Right cardiac atrium (tissue), 5 donors: ENCODE measurements at regions not wholly inside any gene's neighbourhood (a gene's known extent, or its start where the extent isn't known, plus 50 kb on each side); places are given as distances from the start of the nearest gene placed in this dataset.

Source experiments
- ATAC-seq, 2 donors: fragments of 200-7000 bp; cut with Tn5 transposase; one replicate each; pipeline versions ENCODE4 v1.8.0 to v1.9.1; 2020; ENCODE audit warnings: moderate library complexity in 2 of 2, mild to moderate bottlenecking in 1 of 2
- DNase-seq, 3 donors: peaks; one replicate each; pipeline ENCODE4 v3.0.0-alpha.2; 2020
- H3K27ac ChIP-seq: one replicate; pipeline ENCODE4 v1.5.1; 2013; ENCODE audit warnings: mild to moderate bottlenecking, low read length, control low read depth, moderate library complexity
- H3K27me3 ChIP-seq: one replicate; pipeline ENCODE4 v1.6.1; 2013; ENCODE audit not compliant: control insufficient read depth, insufficient read depth
- H3K4me1 ChIP-seq: one replicate; pipeline ENCODE4 v1.6.1; 2013; ENCODE audit warnings: low read length; ENCODE audit not compliant: control insufficient read depth, insufficient read depth
- H3K4me3 ChIP-seq: one replicate; pipeline ENCODE4 v1.5.1; 2013; ENCODE audit warnings: low read length, control low read depth
- H3K9me3 ChIP-seq: one replicate; pipeline ENCODE4 v1.6.1; 2013; ENCODE audit warnings: low read length; ENCODE audit not compliant: control insufficient read depth
- WGBS: extraction: QIAGEN DNeasy Blood & Tissue Kit; methylation state at CpG from one replicate; pipeline ENCODE4 v1.1.7; 2013; 5-methylcytosine and 5-hydroxymethylcytosine counted together
- intact Hi-C, 4 donors: fragments of 100-400 bp; cut with DNase I; formaldehyde crosslinking; loops; one replicate each; pipeline versions ENCODE4 v1.11.0 to v1.14.0; 2022 to 2023
- donor health status: healthy with polysubstance abuse.
- donor health status: DM: no; HTN: yes; CAD: no.
- donor health status: DM: no; HTN: no; CAD: no.
- donor health status: DM: no; HTN: yes; CAD: no; lungs with severe emphysema.
- donor health status: DM: yes; HTN: yes; CAD: no.

GRCh38 chr5:88666761-88667495, 216.1 kb downstream of the MEF2C start:
- DNase-seq (no peak), ATAC-seq (no peak)
- H3K27me3 ChIP-seq, result peaks cover 22% of the 10 kb centered on the region
- H3K9me3 ChIP-seq, result no peaks in the 10 kb centered on the region
- H3K4me3 ChIP-seq, result peak overlapping the region; percentile 66
- H3K27ac ChIP-seq, result no peak overlapping the region
- WGBS, result 6% methylated on average over 22 of the region's 22 CpGs
- no peaks in the 10 kb centered on the region for H3K4me1 ChIP-seq
- intact Hi-C loops, result no loop called here

- H3K27me3 ChIP-seq, result peaks cover 19% of the 10 kb centered on the region
Observed at GRCh38 chr5:88665750-88666215, 217.2 kb downstream of the MEF2C start.

GRCh38 chr5:88664645-88665044, 218.3 kb downstream of the MEF2C start:
- intact Hi-C loops, result no loop called here
- Histone ChIP-seq H3K27me3 (peaks cover 19% of the 10 kb centered on the region), H3K27ac (no peak overlapping the region), H3K4me1 (no peaks in the 10 kb centered on the region), H3K4me3 (no peak overlapping the region), H3K9me3 (no peaks in the 10 kb centered on the region)
- DNase-seq, result no peak
- ATAC-seq, result no peak
- 21% methylated on average over 2 of the region's 2 CpGs for WGBS

More at GRCh38 chr5:88665750-88666215, 217.2 kb downstream of the MEF2C start:
- 6% methylated on average over 17 of the region's 17 CpGs for WGBS
- Histone ChIP-seq H3K4me1 (no peaks in the 10 kb centered on the region), H3K27ac (no peak overlapping the region), H3K4me3 (peak overlapping the region; percentile 66), H3K9me3 (no peaks in the 10 kb centered on the region)
- intact Hi-C loops, result no loop called here
- DNase-seq (no peak), ATAC-seq (no peak)

DNA sequence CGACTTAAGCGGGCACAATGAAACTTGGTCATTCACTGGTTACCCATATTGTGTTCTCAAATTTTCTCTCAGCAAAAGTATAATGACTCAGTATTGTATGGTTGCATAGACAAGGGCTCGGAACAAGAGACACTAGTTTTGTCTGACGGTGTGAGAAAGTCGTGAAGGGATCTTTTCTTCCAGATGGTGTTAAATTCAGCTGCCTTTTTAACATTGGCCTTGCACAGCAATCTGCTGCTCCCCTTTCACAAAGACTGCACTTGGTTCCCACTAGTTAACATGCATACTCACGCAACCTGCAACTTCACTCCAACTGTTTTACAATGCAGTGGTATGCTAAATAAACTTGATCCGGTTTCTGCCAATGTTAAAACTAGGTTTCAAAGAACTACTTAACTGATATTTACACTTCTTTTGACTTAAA, 219.2 kb downstream of the MEF2C start:
- H3K4me1 ChIP-seq, result no peaks in the 10 kb centered on the region
- ATAC-seq, result no peak
- peaks cover 19% of the 10 kb centered on the region for H3K27me3 ChIP-seq
- no peak overlapping the region for H3K4me3 ChIP-seq
- no peaks in the 10 kb centered on the region for H3K9me3 ChIP-seq
- intact Hi-C loops, result no loop called here
- 21% methylated on average over 7 of the region's 7 CpGs for WGBS
- DNase-seq, result no peak
- H3K27ac ChIP-seq, result no peak overlapping the region

- intact Hi-C loops, result no loop called here
- no peaks in the 10 kb centered on the region for H3K4me1 ChIP-seq
- H3K4me3 ChIP-seq, result no peak overlapping the region
- no peaks in the 10 kb centered on the region for H3K9me3 ChIP-seq
- peaks cover 19% of the 10 kb centered on the region for H3K27me3 ChIP-seq
- H3K27ac ChIP-seq, result no peak overlapping the region
- no peak for DNase-seq
- WGBS, result 17% methylated on average over 6 of the region's 6 CpGs
- ATAC-seq, result no peak
Observed at GRCh38 chr5:88662846-88663245, 220.1 kb downstream of the MEF2C start.

DNA sequence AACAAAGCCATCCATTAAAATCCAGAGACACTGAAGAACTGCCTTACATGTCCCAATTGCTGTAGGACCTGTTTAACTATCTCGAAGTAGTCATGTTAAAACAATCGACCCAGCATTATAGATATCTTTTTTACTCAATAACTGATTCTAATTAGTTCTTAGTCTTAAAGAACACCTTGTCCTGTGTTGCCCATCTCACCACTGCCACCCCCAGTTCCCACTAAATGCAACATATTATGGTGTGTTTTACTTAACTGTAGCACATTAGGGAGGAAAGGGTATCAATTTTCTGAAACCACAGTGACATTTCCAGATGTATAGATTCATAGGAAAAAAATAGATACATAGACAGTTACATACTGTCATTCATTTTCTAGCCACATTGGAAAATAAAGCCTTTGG, 221.2 kb downstream of the MEF2C start:
- Histone ChIP-seq H3K4me1 (no peaks in the 10 kb centered on the region), H3K4me3 (no peak overlapping the region), H3K27ac (no peak overlapping the region), H3K27me3 (peaks cover 19% of the 10 kb centered on the region), H3K9me3 (no peaks in the 10 kb centered on the region)
- intact Hi-C loops, result no loop called here
- ATAC-seq, result no peak
- DNase-seq, result no peak
- 20% methylated on average over 2 of the region's 2 CpGs for WGBS

GRCh38 chr5:88660947-88661805, 221.8 kb downstream of the MEF2C start:
- peak overlapping the region; percentile 50 for H3K4me3 ChIP-seq
- H3K27ac ChIP-seq, result no peak overlapping the region
- ATAC-seq, result peak; percentile 80 to 90
- no peaks in the 10 kb centered on the region for H3K4me1 ChIP-seq
- H3K9me3 ChIP-seq, result no peaks in the 10 kb centered on the region
- intact Hi-C loops, result no loop called here
- WGBS, result 2% methylated on average over 53 of the region's 53 CpGs
- DNase-seq, result peak; percentile 51 to 81 (median 81)
- peaks cover 19% of the 10 kb centered on the region for H3K27me3 ChIP-seq

DNA sequence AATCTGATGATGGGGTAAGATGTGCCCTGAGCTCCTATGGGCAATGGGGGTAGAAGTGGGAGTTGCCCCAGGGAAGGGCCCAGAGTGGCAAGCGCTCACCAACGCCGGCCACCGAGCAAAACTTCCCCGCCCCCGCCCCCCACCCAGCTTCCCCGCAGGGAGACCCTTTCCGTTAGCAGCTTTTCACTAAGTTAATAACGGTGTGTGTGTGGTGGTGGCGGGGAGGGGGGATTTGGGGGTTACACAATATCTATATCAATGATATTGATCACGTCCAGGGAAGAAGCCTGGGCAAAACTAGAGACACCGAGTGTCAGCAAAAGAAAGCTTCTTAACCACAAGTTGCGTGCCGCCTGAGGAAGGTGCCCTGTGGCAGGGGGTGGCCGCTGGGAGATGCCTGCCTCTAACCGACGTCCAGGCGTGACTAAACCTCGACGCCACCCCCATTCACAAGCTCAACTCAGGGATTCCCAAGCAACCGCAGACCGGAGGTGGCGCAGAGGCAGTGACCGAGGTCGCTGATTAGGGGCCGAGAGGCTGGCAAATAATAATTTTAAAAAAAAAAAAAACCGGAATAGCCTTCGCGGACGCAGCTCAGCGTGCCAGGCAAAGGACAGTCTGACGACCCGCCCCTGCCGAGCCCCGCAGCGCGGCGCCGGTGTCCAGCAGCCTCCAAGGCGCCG, 222.6 kb downstream of the MEF2C start:
- no peaks in the 10 kb centered on the region for H3K9me3 ChIP-seq
- H3K4me1 ChIP-seq, result no peaks in the 10 kb centered on the region
- WGBS, result 3% methylated on average over 41 of the region's 41 CpGs
- H3K4me3 ChIP-seq, result peak overlapping the region; percentile 50
- no peak overlapping the region for H3K27ac ChIP-seq
- ATAC-seq (no peak), DNase-seq (peak in 1 of 3 donors; percentile 49)
- intact Hi-C loops, result no loop called here
- H3K27me3 ChIP-seq, result peaks cover 15% of the 10 kb centered on the region

DNA sequence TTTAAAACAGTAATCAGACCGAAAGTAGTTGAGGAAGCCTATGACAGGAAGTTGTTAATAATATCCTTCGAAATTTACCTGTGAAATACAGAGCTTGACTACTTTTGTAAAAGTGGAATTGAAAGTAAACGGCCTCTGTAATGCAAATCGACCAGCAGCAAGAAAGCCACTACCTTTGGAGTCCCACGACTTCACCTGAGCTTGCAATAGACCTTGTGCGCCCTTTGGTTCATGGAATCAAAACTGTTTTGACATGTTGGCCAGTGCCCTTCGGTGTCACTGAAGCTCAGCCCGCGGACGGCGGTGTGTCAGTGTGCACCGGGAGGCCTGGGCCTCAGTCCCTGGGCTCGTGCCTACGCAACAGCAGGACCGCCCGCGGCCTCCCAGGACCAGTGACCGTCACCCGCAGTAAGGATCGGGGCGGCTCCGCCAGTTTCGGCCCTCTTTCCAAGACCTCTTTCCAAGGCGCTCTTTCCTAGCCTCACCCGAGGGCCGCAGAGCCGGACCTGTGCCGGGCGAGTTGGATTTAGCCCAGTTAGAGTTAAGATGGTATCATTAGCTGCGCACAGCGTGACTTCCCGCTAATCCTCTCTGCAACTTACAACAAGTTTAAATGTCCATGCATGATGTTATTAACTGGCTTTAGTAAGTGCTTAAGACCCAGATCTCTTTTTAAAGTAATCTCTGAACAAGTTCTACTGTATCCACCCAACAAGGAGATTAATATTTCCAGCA, 223.3 kb downstream of the MEF2C start:
- ATAC-seq, result no peak
- H3K4me3 ChIP-seq, result peak overlapping the region; percentile 10

DNA sequence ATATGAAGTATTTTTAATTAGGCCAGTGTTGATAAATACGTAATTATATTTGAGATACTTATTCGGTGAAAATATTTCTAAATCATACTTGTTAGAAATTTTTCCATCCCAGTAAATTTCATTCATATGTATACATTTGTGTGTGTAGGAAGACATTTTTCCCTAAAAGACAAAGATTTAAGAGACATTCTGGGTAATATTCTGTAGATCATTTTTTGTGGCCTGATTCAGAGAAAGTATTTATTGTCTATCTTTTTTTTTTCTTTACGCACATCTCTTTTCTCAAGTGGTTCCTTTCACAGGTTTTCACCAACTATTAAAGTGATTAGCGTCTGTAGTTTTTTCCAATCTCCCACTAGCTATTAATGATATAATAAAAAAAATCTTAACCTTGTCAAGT, 224.1 kb downstream of the MEF2C start:
- ATAC-seq (no peak), DNase-seq (no peak)
- 71% methylated on average over 4 of the region's 4 CpGs for WGBS
- no peak overlapping the region for H3K4me3 ChIP-seq
- no peaks in the 10 kb centered on the region for H3K4me1 ChIP-seq
- H3K9me3 ChIP-seq, result no peaks in the 10 kb centered on the region
- H3K27ac ChIP-seq, result no peak overlapping the region
- intact Hi-C loops, result no loop called here
- H3K27me3 ChIP-seq, result peaks cover 11% of the 10 kb centered on the region

More for the DNA sequence above, 223.3 kb downstream of the MEF2C start:
- 17% methylated on average over 32 of the region's 32 CpGs for WGBS
- Histone ChIP-seq H3K27me3 (peaks cover 15% of the 10 kb centered on the region), H3K27ac (no peak overlapping the region), H3K9me3 (no peaks in the 10 kb centered on the region), H3K4me1 (no peaks in the 10 kb centered on the region)
- intact Hi-C loops, result no loop called here
- peak in 2 of 3 donors; percentile 35 to 49 for DNase-seq
